Endothelial cell of umbilical vein (primary cell): ENCODE measurements at regions not wholly inside any gene's neighbourhood (a gene's known extent, or its start where the extent isn't known, plus 50 kb on each side); places are given as distances from the start of the nearest gene placed in this dataset.

ENCODE experiments used
- BruUV-seq: library from RNA; stranded (reverse); fragments of 400-500 nt; replicated peaks from 2 replicates; lab custom pipeline; 2021; lab: Mats Ljungman, UMichigan
- CTCF ChIA-PET: fragments of 300-600, 350-600 bp; sonication (Branson Sonifier 250); formaldehyde crosslinking; loops from one replicate; lab custom pipeline; 2021; ENCODE audit warnings: antibody characterized with exemption, inconsistent platforms; lab: Charles Lee
- POLR2A ChIA-PET: fragments of 300-600, 350-600 bp; sonication (Branson Sonifier 250); formaldehyde crosslinking; loops from one replicate; lab custom pipeline; 2021; ENCODE audit warnings: antibody characterized with exemption, inconsistent platforms; lab: Charles Lee
- DNase-seq: peaks from one replicate; pipeline ENCODE4 v3.0.0-alpha.2; 2011; ENCODE audit warnings: low read depth, low spot score
- FAIRE-seq: peaks from 2 replicates; lab custom pipeline; 2011; peaks lifted over from hg19 to GRCh38; lab: Jason Lieb, UNC
- H2AFZ ChIP-seq: 2 replicates; pipeline ENCODE4 v1.6.0; 2012; ENCODE audit warnings: low read depth, low read length, control low read depth, inconsistent platforms
- H3K27ac ChIP-seq: 2 replicates; pipeline ENCODE4 v1.5.1; 2011; ENCODE audit warnings: low read depth, mild to moderate bottlenecking, control low read depth, low read length, moderate library complexity; ENCODE audit not compliant: insufficient read depth
- H3K27me3 ChIP-seq, 2 experiments: 2 replicates each; pipeline versions ENCODE4 v1.6.0 to v1.6.1; 2011; ENCODE audit warnings: low read length in 2 of 2, mixed read lengths in 1 of 2; ENCODE audit not compliant: control insufficient read depth in 2 of 2, insufficient read depth in 2 of 2
- H3K36me3 ChIP-seq, 2 experiments: 2 replicates in 1 of 2; 3 replicates in 1 of 2; pipeline ENCODE4 v1.5.1; 2011; ENCODE audit warnings: low read length in 2 of 2, mild to moderate bottlenecking in 1 of 2, moderate library complexity in 1 of 2; ENCODE audit not compliant: control insufficient read depth in 2 of 2, insufficient read depth in 2 of 2; ENCODE audit errors: extremely low read depth in 1 of 2
- H3K4me1 ChIP-seq: 3 replicates; pipeline ENCODE4 v1.5.1; 2011; ENCODE audit warnings: mild to moderate bottlenecking, low read length; ENCODE audit not compliant: control insufficient read depth, insufficient read depth; ENCODE audit errors: extremely low read depth
- H3K4me2 ChIP-seq: 2 replicates; pipeline ENCODE4 v1.6.1; 2011; ENCODE audit warnings: low read length, control low read depth, mixed read lengths; ENCODE audit not compliant: insufficient read depth
- H3K4me3 ChIP-seq, 3 experiments: fragments of 200-600 bp in 1 of 3; sonication (generic), shearing (Covaris generic) in 1 of 3; replicated peaks in 1 of 3; 2 replicates each; pipeline ENCODE4 v1.5.1; 2011 to 2016; ENCODE audit warnings: control low read depth in 3 of 3, low read length in 3 of 3, mild to moderate bottlenecking in 2 of 3, inconsistent platforms in 1 of 3, low read depth in 1 of 3, moderate library complexity in 1 of 3; ENCODE audit not compliant: insufficient read depth in 1 of 3
- H3K79me2 ChIP-seq: 2 replicates; pipeline ENCODE4 v1.6.0; 2012; ENCODE audit warnings: low read length, inconsistent platforms; ENCODE audit not compliant: control insufficient read depth, insufficient read depth
- H3K9ac ChIP-seq: replicated peaks from 2 replicates; pipeline ENCODE3; 2011; ENCODE audit warnings: low read length, control low read depth; ENCODE audit not compliant: insufficient read depth; ENCODE audit errors: extremely low read depth
- H3K9me1 ChIP-seq: replicated peaks from 3 replicates; pipeline ENCODE4 v1.6.0; 2011; ENCODE audit warnings: mild to moderate bottlenecking, low read length; ENCODE audit not compliant: control insufficient read depth, insufficient read depth; ENCODE audit errors: extremely low read depth
- H3K9me3 ChIP-seq: replicated peaks from 2 replicates; pipeline ENCODE4 v1.5.1; 2012; ENCODE audit warnings: low read length, inconsistent platforms; ENCODE audit not compliant: control insufficient read depth, insufficient read depth
- H4K20me1 ChIP-seq: replicated peaks from 2 replicates; pipeline ENCODE3; 2011; ENCODE audit warnings: mild to moderate bottlenecking, low read length; ENCODE audit not compliant: control insufficient read depth, insufficient read depth; ENCODE audit errors: extremely low read depth
- EZH2 ChIP-seq: IDR thresholded peaks from 2 replicates; pipeline ENCODE4 v1.6.1; 2012; ENCODE audit warnings: borderline replicate concordance, low read depth, mild to moderate bottlenecking, moderate library complexity, low read length, inconsistent platforms; ENCODE audit not compliant: severe bottlenecking
- FOS ChIP-seq: IDR thresholded peaks from 2 replicates; pipeline ENCODE4 v1.6.1; 2011; ENCODE audit warnings: mild to moderate bottlenecking, low read length, moderate library complexity, borderline replicate concordance; ENCODE audit not compliant: insufficient read depth
- GATA2 ChIP-seq: IDR thresholded peaks from 2 replicates; pipeline ENCODE4 v1.7.0; 2011; ENCODE audit warnings: low read depth, mild to moderate bottlenecking, moderate library complexity, mixed read lengths, low read length; ENCODE audit not compliant: insufficient read length, insufficient read depth
- JUN ChIP-seq: IDR thresholded peaks from 2 replicates; pipeline ENCODE4 v1.6.1; 2011; ENCODE audit warnings: borderline replicate concordance, low read depth; ENCODE audit not compliant: insufficient read length, insufficient read depth
- POLR2A ChIP-seq: IDR thresholded peaks from 2 replicates; pipeline ENCODE4 v1.6.1; 2012; ENCODE audit warnings: low read depth, mild to moderate bottlenecking, control low read depth, low read length
- dilution Hi-C: fragments of 300-500 bp; cut with MboI; formaldehyde crosslinking; loops from one replicate; pipeline ENCODE4 v1.15.0; 2019; ENCODE audit warnings: low sequenced_read_pairs; ENCODE audit not compliant: extremely low pct_ligation_motif_present
- intact Hi-C: fragments of 100-400 bp; cut with micrococcal nuclease; formaldehyde crosslinking; loops from one replicate; pipeline ENCODE4 v1.10.0; 2022
- TF ChIP-seq, protein P1 (sequence below): IDR thresholded peaks from 2 replicates; pipeline ENCODE4 v1.6.1; 2011; ENCODE audit not compliant: insufficient read depth, insufficient read length
- TF ChIP-seq, protein P2 (sequence below), 2 donors: IDR thresholded peaks; 1 replicate in 1 of 2; 2 replicates in 1 of 2; pipeline ENCODE4 v1.5.1; 2011; ENCODE audit warnings: low read length in 2 of 2, mild to moderate bottlenecking in 2 of 2, moderate library complexity in 2 of 2, control low read depth in 1 of 2, inconsistent platforms in 1 of 2, low read depth in 1 of 2; ENCODE audit not compliant: insufficient read depth in 1 of 2; ENCODE audit errors: extremely low read depth in 1 of 2

DNA sequence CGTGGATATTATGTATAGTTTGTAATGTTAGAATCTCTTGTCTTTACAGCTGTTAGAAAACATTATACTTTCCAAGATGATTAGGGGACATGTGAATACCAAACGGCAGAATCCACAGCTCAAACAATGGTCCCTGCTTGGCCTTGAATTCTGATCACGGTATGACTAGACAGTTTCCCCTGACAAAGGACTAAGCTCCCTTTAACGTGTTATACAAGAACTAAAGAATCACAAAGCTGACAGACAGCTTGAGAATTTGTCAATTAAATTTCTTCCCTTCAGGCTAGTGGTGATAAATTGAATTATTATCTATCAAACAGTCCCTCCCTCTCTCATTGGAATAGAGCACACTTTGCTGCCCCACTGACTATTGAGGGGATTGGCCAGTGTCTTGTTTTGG is 359.2 kb upstream of the ID2 start:
- no peaks in the 10 kb centered on the region for H3K79me2 ChIP-seq
- H3K4me1 ChIP-seq, result no peaks in the 10 kb centered on the region
- no peaks in the 10 kb centered on the region for H3K9me1 ChIP-seq
- ChIA-PET CTCF (no interaction called here), POLR2A (no interaction called here)
- DNase-seq (no peak), FAIRE-seq (no peak)
- H3K9me3 ChIP-seq, result peaks cover 2% of the 10 kb centered on the region
- H3K27ac ChIP-seq, result no peak overlapping the region
- intact Hi-C loops, result no loop called here
- dilution Hi-C loops, result no loop called here
- H3K4me3 ChIP-seq, result no peak overlapping the region
- no peaks in the 10 kb centered on the region for H3K27me3 ChIP-seq
- no peak overlapping the region for H3K4me2 ChIP-seq
- no peaks in the 10 kb centered on the region for H3K36me3 ChIP-seq
- H2AFZ ChIP-seq, result no peak overlapping the region
- no peak for TF ChIP-seq EZH2
- no peak for TF ChIP-seq FOS
- TF ChIP-seq POLR2A, result no peak
- TF ChIP-seq JUN, result no peak
- TF ChIP-seq, protein P1, sequence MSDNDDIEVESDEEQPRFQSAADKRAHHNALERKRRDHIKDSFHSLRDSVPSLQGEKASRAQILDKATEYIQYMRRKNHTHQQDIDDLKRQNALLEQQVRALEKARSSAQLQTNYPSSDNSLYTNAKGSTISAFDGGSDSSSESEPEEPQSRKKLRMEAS, result no peak
- no peak for TF ChIP-seq GATA2
- TF ChIP-seq, protein P2, sequence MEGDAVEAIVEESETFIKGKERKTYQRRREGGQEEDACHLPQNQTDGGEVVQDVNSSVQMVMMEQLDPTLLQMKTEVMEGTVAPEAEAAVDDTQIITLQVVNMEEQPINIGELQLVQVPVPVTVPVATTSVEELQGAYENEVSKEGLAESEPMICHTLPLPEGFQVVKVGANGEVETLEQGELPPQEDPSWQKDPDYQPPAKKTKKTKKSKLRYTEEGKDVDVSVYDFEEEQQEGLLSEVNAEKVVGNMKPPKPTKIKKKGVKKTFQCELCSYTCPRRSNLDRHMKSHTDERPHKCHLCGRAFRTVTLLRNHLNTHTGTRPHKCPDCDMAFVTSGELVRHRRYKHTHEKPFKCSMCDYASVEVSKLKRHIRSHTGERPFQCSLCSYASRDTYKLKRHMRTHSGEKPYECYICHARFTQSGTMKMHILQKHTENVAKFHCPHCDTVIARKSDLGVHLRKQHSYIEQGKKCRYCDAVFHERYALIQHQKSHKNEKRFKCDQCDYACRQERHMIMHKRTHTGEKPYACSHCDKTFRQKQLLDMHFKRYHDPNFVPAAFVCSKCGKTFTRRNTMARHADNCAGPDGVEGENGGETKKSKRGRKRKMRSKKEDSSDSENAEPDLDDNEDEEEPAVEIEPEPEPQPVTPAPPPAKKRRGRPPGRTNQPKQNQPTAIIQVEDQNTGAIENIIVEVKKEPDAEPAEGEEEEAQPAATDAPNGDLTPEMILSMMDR (IDR thresholded peaks at IDR 0.05; ENCODE audit: extremely low read depth in 1 of 2, insufficient read depth in 1 of 2, low read depth in 1 of 2, low read length in 2 of 2), result no peak
- no peak overlapping the region for H3K9ac ChIP-seq
- no peaks in the 10 kb centered on the region for H4K20me1 ChIP-seq
- no TSS peak for BruUV-seq
